ENCODE measurements at regions not wholly inside any gene's neighbourhood (a gene's known extent, or its start where the extent isn't known, plus 50 kb on each side); places are given as distances from the start of the nearest gene placed in this dataset.

GRCh38 chr7:136601772-136602171 lies 266.7 kb upstream of the CHRM2 start:
- no peak for TF ChIP-seq CTCF (IDR thresholded peaks at IDR 0.05; ENCODE audit: low read depth, low read length)
- DNase-seq (ENCODE audit: extremely low read depth, low read depth) = no peak

- no peak for TF ChIP-seq CTCF (IDR thresholded peaks at IDR 0.05; ENCODE audit: low read depth, low read length)
- no peak for DNase-seq (ENCODE audit: extremely low read depth, low read depth)
These were observed 268.0 kb upstream of the CHRM2 start for GRCh38 chr7:136600475-136600874.

GRCh38 chr7:136594739-136595144 lies 273.7 kb upstream of the CHRM2 start:
- DNase-seq (ENCODE audit: extremely low read depth, low read depth) = no peak
- TF ChIP-seq CTCF (IDR thresholded peaks at IDR 0.05; ENCODE audit: low read depth, low read length) = no peak

GRCh38 chr7:136588216-136588615 lies 280.2 kb upstream of the CHRM2 start:
- TF ChIP-seq CTCF (IDR thresholded peaks at IDR 0.05; ENCODE audit: low read depth, low read length) = no peak
- no peak for DNase-seq (ENCODE audit: extremely low read depth, low read depth)

GRCh38 chr7:136585954-136586670 lies 282.3 kb upstream of the CHRM2 start:
- no peak for TF ChIP-seq CTCF (IDR thresholded peaks at IDR 0.05; ENCODE audit: low read depth, low read length)
- no peak for DNase-seq (ENCODE audit: extremely low read depth, low read depth)

GRCh38 chr7:136566491-136566890 lies 302.0 kb upstream of the CHRM2 start:
- DNase-seq (ENCODE audit: extremely low read depth, low read depth) = no peak
- no peak for TF ChIP-seq CTCF (IDR thresholded peaks at IDR 0.05; ENCODE audit: low read depth, low read length)

GRCh38 chr7:136555933-136556332 lies 312.5 kb upstream of the CHRM2 start:
- TF ChIP-seq CTCF (IDR thresholded peaks at IDR 0.05; ENCODE audit: low read depth, low read length) = no peak
- DNase-seq (ENCODE audit: extremely low read depth, low read depth) = no peak
